ENCODE measurements at regions not wholly inside any gene's neighbourhood (a gene's known extent, or its start where the extent isn't known, plus 50 kb on each side); places are given as distances from the start of the nearest gene placed in this dataset.

DNA sequence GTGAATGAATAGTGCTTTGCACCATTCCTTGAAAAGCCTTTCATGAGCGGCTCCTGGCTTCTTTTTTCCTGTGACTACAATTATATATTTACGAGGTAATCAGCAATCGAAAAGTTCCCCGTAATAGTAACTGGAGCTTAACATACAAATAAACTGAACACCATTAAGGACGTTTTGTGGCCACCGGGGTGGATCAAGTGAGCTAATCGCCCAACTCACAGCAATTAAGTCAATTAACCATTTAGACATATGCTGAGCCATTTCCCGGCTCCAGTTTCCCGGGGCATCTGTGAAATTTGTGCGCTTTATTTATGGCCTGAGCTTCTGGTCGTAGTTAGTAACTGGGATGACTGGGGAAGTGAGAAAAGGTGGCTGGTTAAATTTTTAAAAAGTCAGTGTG lies 465.2 kb downstream of the MIAT start:
- no peak overlapping the region for H3K4me3 ChIP-seq (ENCODE audit: low read length)
- no peak for DNase-seq (ENCODE audit: low read depth)
- TF ChIP-seq, protein P1, sequence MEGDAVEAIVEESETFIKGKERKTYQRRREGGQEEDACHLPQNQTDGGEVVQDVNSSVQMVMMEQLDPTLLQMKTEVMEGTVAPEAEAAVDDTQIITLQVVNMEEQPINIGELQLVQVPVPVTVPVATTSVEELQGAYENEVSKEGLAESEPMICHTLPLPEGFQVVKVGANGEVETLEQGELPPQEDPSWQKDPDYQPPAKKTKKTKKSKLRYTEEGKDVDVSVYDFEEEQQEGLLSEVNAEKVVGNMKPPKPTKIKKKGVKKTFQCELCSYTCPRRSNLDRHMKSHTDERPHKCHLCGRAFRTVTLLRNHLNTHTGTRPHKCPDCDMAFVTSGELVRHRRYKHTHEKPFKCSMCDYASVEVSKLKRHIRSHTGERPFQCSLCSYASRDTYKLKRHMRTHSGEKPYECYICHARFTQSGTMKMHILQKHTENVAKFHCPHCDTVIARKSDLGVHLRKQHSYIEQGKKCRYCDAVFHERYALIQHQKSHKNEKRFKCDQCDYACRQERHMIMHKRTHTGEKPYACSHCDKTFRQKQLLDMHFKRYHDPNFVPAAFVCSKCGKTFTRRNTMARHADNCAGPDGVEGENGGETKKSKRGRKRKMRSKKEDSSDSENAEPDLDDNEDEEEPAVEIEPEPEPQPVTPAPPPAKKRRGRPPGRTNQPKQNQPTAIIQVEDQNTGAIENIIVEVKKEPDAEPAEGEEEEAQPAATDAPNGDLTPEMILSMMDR (conservative IDR thresholded peaks at IDR 0.05; ENCODE audit: low read depth, low read length): no peak

DNA sequence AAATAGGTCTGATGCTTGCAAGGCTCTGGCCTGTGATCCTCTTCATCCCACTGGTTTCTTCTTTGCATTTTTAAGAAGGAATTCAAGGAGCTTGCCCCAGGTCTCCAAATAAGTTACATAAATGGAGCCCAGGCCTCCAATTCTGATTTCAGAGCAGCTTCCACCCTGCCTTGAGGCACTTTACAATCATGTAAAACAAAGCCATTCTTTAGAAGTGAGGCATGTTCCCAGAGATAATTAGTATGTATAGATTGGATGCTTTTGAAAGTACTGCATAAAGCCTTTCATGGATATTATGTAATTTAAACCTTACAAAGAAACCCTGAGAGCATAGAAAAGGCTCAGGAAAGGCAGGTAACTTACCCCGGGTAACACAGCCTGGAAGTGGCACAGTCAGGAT lies 466.5 kb downstream of the MIAT start:
- no peak overlapping the region for H3K4me3 ChIP-seq (ENCODE audit: low read length)
- DNase-seq (ENCODE audit: low read depth): no peak
- TF ChIP-seq, protein P1 (conservative IDR thresholded peaks at IDR 0.05; ENCODE audit: low read depth, low read length): no peak

DNA sequence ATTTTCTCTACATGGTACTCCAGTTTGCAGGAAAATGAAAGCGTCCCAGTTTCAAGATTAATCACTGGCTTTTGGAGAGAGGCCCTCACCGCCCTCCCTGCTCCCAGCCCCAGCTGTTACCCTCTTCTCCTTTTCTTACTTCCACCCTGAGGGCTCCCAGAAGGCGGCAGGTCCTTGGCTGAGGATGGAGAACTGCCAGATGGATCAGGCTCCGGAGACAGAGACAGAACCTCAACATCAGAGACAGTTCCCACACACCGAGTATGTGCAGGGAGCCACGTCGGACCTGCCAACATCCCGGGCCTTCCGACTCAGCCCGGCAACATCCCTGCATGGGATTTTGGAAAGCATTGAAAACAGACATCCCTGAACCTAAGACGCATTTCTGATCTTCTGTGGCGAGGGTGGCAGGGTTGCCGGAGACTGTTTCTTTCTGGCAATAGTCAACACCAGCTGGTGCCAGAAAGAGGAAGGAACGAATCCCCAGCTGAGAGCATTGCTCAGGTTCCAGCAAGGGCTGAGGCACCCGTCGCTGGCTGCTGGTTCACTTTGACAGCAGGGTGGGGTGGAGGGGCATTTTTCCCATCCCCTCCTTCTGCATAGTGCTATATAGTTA lies 467.1 kb downstream of the MIAT start:
- no peak overlapping the region for H3K4me3 ChIP-seq (ENCODE audit: low read length)
- DNase-seq (ENCODE audit: low read depth): no peak
- TF ChIP-seq, protein P1 (conservative IDR thresholded peaks at IDR 0.05; ENCODE audit: low read depth, low read length): no peak

DNA sequence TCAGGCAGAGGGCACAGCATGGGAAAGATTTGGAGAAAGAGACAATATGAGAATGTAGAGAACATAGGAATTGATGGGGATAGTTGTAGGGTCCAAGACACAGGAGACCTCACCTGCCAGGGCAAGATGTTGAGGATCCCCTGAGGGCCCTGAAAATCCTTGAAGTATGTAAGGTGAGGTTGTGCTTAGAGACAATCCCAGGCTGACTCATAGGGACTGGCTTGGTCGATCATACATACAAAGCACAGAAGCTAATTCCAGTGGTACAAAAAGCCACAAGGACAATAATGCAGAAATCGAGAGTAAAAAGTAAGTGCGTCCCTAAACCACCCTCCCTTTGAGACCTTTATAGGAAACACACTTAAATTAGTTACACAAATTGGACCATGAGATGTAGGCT lies 468.2 kb downstream of the MIAT start:
- DNase-seq (ENCODE audit: low read depth): no peak
- TF ChIP-seq, protein P1 (conservative IDR thresholded peaks at IDR 0.05; ENCODE audit: low read depth, low read length): no peak
- H3K4me3 ChIP-seq (ENCODE audit: low read length): no peak overlapping the region

DNA sequence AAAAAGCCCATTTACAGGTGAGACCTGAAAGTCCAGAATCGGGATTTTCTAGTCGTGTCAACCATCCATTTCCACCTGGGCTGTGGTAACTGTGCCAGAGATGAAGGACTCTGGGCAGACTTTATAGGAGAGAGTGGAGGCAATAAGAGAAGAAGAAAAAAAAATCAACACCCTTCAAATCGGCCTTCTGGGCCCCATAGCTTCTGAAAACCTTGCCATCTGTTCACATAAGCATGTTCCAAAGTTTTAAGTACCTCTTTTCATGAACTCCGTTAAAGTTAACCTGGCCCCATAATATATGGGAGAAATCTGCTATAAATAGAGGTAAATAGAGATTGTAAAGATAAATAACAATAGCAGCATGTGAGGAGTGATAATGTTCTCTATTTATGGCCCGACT lies 470.5 kb downstream of the MIAT start:
- TF ChIP-seq, protein P1 (conservative IDR thresholded peaks at IDR 0.05; ENCODE audit: low read depth, low read length): no peak
- DNase-seq (ENCODE audit: low read depth): no peak
- H3K4me3 ChIP-seq (ENCODE audit: low read length): no peak overlapping the region

DNA sequence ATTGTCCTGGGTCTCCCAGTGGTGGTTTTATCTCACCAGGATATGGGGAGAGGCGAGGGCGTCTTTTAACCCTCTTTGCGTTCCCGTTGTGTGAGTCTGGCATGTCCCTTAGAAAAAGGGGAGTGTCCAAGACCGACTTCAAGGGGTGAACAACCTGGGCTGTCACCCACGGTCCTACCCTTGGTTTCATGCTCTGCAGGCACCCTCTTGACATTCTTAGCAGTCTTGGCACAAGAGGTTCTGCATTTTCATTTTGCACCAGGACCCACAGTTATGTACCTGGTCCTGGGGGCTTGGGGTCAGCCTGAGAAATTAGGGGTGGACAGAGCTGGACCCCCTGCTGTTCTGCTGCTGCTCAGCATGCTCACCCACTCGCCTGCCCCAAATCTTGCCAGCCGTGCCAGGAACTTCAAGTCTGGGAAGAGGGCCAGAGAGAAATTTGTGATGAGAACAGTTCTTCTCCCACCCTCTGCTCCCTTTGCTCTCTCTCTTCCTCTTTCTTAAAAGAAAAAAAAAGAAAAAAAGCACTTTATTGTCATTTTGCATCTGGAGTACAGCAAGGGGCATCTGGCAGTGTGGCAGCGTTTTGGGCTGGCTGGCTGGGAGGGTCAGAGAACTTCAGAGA lies 471.2 kb downstream of the MIAT start:
- TF ChIP-seq, protein P1 (conservative IDR thresholded peaks at IDR 0.05; ENCODE audit: low read depth, low read length): no peak
- no peak for DNase-seq (ENCODE audit: low read depth)
- H3K4me3 ChIP-seq (ENCODE audit: low read length): no peak overlapping the region

DNA sequence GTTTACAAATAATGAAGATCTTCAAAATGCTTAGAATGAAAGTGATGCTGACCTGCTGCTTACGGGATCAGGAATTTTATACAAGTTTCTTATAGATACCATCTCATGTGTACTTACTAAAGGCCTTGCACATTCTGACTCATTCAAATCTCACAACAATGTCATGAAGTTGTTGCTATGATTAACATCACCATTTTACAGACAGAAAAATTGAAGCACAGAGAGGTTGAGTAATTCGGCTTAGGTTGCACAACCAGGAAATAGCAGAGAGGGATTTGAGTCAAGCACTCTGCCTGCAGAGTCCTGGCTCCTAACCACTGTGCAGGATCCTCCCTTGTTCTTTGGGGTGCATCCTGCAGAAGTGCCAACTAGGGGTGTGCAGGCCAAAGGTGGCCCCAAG lies 471.9 kb downstream of the MIAT start:
- H3K4me3 ChIP-seq (ENCODE audit: low read length): no peak overlapping the region
- TF ChIP-seq, protein P1 (conservative IDR thresholded peaks at IDR 0.05; ENCODE audit: low read depth, low read length): no peak
- no peak for DNase-seq (ENCODE audit: low read depth)
